Upper lobe of left lung (tissue), 6 donors: ENCODE measurements at regions not wholly inside any gene's neighbourhood (a gene's known extent, or its start where the extent isn't known, plus 50 kb on each side); places are given as distances from the start of the nearest gene placed in this dataset.

Experiments
- ATAC-seq, 2 donors: fragments of 200-7000 bp; cut with Tn5 transposase; one replicate each; pipeline ENCODE4 v1.9.1; 2022; ENCODE audit warnings: mild to moderate bottlenecking in 2 of 2, moderate library complexity in 2 of 2; ENCODE audit not compliant: low FRiP score in 2 of 2
- DNase-seq, 2 donors: peaks; one replicate each; pipeline ENCODE4 v3.0.0-alpha.2; 2019 to 2020
- H3K27ac ChIP-seq, 4 donors: fragments of 200-600 bp; sonication (generic); one replicate each; pipeline ENCODE4 v1.5.1; 2016 to 2019
- H3K27me3 ChIP-seq, 4 donors: fragments of 200-600 bp; sonication (generic); one replicate each; pipeline ENCODE4 v1.5.1; 2017 to 2019
- H3K36me3 ChIP-seq, 4 donors: fragments of 200-600 bp; sonication (generic); one replicate each; pipeline ENCODE4 v1.5.1; 2016 to 2019
- H3K4me1 ChIP-seq, 4 donors: fragments of 200-600 bp; sonication (generic); one replicate each; pipeline ENCODE4 v1.5.1; 2018 to 2019
- H3K4me3 ChIP-seq, 4 donors: fragments of 200-600 bp; sonication (generic); one replicate each; pipeline ENCODE4 v1.5.1; 2017 to 2019; ENCODE audit warnings: mild to moderate bottlenecking in 2 of 4, moderate library complexity in 1 of 4
- H3K9me3 ChIP-seq, 4 donors: fragments of 200-600 bp; sonication (generic); one replicate each; pipeline ENCODE4 v1.5.1; 2018 to 2019
- EP300 ChIP-seq, 4 donors: sonication (generic); formaldehyde crosslinking; IDR thresholded peaks; one replicate each; pipeline ENCODE4 v1.5.1; 2017; ENCODE audit warnings: antibody characterized with exemption in 4 of 4, control low read depth in 2 of 4
- POLR2A ChIP-seq, 4 donors: fragments of 450-650 bp; IDR thresholded peaks; one replicate each; pipeline ENCODE4 v1.5.1; 2016 to 2017; ENCODE audit warnings: antibody characterized with exemption in 4 of 4, mild to moderate bottlenecking in 2 of 4
- POLR2AphosphoS5 ChIP-seq, 2 donors: sonication (generic); formaldehyde crosslinking; IDR thresholded peaks; one replicate each; pipeline ENCODE4 v1.5.1; 2017; ENCODE audit warnings: antibody characterized with exemption in 2 of 2
- WGBS, 2 donors: methylation state at CpG; one replicate each; pipeline ENCODE4 v1.1.5; 2017 to 2018; 5-methylcytosine and 5-hydroxymethylcytosine counted together
- TF ChIP-seq, protein P1 (sequence below), 6 experiments: fragments of 450-650 bp in 4 of 6; fragments of 200-600 bp in 2 of 6; sonication (generic) in 2 of 6; IDR thresholded peaks; one replicate each; pipeline ENCODE4 v1.5.1; 2016 to 2019; ENCODE audit warnings: antibody characterized with exemption in 6 of 6
- donor health status: DM: no; HTN: no; CAD: no; lungs with moderate emphysema.
- donor health status: DM: no; HTN: yes; CAD: no; lungs with severe emphysema.

DNA sequence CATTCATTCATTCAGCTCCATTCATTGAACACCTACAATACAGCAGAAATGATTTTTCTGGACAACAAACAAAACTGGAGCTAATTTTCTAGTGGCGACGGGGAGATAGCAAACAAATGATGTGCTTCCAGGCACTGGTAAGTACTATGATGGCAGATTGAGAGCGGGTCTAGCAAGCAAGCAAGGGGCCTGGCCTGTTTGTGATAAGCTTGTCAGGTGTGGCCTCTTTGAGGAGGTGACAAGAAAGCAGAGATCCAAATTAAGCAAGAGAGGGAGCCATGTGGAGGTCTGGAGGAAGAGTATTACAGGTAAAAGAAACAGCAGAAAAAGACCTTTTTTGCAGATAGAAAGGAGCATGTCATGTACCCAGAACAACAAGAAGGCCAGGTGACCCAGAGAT, 216.1 kb upstream of the CPHXL start:
- Histone ChIP-seq H3K4me3 (no peak overlapping the region), H3K4me1 (no peaks in the 10 kb centered on the region), H3K27ac (no peak overlapping the region), H3K36me3 (no peaks in the 10 kb centered on the region), H3K27me3 (no peaks in the 10 kb centered on the region), H3K9me3 (peaks cover 0 to 3% (median 0%) of the 10 kb centered on the region in 4 donors)
- 77 to 79% methylated on average over 3 of the region's 3 CpGs for WGBS, 2 donors
- TF ChIP-seq EP300 (IDR thresholded peaks at IDR 0.05) (no peak), POLR2A (IDR thresholded peaks at IDR 0.05) (no peak), POLR2AphosphoS5 (IDR thresholded peaks at IDR 0.05) (no peak)
- TF ChIP-seq, protein P1, sequence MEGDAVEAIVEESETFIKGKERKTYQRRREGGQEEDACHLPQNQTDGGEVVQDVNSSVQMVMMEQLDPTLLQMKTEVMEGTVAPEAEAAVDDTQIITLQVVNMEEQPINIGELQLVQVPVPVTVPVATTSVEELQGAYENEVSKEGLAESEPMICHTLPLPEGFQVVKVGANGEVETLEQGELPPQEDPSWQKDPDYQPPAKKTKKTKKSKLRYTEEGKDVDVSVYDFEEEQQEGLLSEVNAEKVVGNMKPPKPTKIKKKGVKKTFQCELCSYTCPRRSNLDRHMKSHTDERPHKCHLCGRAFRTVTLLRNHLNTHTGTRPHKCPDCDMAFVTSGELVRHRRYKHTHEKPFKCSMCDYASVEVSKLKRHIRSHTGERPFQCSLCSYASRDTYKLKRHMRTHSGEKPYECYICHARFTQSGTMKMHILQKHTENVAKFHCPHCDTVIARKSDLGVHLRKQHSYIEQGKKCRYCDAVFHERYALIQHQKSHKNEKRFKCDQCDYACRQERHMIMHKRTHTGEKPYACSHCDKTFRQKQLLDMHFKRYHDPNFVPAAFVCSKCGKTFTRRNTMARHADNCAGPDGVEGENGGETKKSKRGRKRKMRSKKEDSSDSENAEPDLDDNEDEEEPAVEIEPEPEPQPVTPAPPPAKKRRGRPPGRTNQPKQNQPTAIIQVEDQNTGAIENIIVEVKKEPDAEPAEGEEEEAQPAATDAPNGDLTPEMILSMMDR (IDR thresholded peaks at IDR 0.05): no peak
- no peak for ATAC-seq
- no peak for DNase-seq

DNA sequence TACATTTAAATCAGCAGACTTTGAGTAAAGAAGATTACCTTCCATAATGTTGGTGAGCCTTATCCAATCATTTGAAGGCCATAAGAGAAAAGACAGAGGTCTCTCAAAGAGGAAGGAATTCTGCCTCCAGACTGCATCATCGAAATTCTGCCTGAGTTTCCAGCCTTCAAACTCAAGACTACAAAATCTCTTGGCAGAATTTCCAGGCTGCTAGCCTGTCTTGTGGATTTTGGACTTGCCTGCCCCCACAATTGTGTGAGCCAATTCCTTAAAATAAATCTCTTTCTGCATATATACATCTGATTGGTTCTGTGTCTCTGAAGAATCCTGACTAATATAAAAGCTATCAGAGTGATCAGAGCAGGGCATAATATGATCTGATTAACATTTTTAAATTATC, 216.6 kb upstream of the CPHXL start:
- WGBS, 2 donors: 20 to 68% methylated on average over 1 of the region's 1 CpG
- Histone ChIP-seq H3K27me3 (no peaks in the 10 kb centered on the region), H3K36me3 (no peaks in the 10 kb centered on the region), H3K27ac (no peak overlapping the region), H3K4me3 (no peak overlapping the region), H3K9me3 (peaks cover 0 to 3% (median 0%) of the 10 kb centered on the region in 4 donors), H3K4me1 (no peaks in the 10 kb centered on the region)
- DNase-seq (no peak), ATAC-seq (no peak)
- TF ChIP-seq, protein P1 (IDR thresholded peaks at IDR 0.05): no peak
- TF ChIP-seq EP300 (IDR thresholded peaks at IDR 0.05): no peak
- TF ChIP-seq POLR2A (IDR thresholded peaks at IDR 0.05): no peak
- TF ChIP-seq POLR2AphosphoS5 (IDR thresholded peaks at IDR 0.05): no peak

- DNase-seq (no peak), ATAC-seq (no peak)
- H3K9me3 ChIP-seq: peaks cover 0 to 3% (median 0%) of the 10 kb centered on the region in 4 donors
- H3K36me3 ChIP-seq: no peaks in the 10 kb centered on the region
- no peak overlapping the region for H3K4me3 ChIP-seq
- H3K4me1 ChIP-seq: no peaks in the 10 kb centered on the region
- H3K27me3 ChIP-seq: no peaks in the 10 kb centered on the region
- TF ChIP-seq, protein P1 (IDR thresholded peaks at IDR 0.05): no peak
- TF ChIP-seq POLR2A (IDR thresholded peaks at IDR 0.05): no peak
- no peak for TF ChIP-seq POLR2AphosphoS5 (IDR thresholded peaks at IDR 0.05)
- TF ChIP-seq EP300 (IDR thresholded peaks at IDR 0.05): no peak
- WGBS, 2 donors: 69 to 75% methylated on average over 6 of the region's 6 CpGs
- no peak overlapping the region for H3K27ac ChIP-seq
Measured at GRCh38 chr16:75943705-75944514, 217.6 kb upstream of the CPHXL start.

DNA sequence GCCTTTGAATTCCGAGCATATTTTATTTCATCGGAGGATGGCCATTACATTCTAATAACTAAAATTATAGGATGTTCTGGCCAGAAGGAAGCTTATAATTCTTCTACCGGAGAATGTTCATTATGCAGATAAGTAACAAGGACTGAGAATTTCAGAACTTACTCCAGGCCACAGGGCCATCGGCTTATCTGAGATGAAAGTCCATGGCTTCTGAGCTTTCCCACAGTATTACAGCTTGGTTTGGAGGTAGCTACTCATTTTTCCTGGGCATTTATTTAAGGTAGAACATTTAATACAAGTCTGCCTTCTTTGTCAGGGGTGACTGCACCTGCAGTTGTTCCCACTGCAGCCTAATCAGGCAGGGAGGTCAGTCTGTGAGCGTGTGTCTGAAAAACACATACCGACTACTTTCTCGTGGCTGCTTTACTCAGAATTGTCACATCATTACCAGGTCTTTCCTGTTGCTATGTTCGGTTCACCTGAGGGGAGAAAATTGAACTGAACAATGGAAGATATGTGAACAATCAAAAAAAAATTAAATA, 219.7 kb upstream of the CPHXL start:
- no peaks in the 10 kb centered on the region for H3K9me3 ChIP-seq
- ATAC-seq (no peak), DNase-seq (no peak)
- H3K27me3 ChIP-seq: no peaks in the 10 kb centered on the region
- no peaks in the 10 kb centered on the region for H3K36me3 ChIP-seq
- no peak overlapping the region for H3K4me3 ChIP-seq
- TF ChIP-seq POLR2AphosphoS5 (IDR thresholded peaks at IDR 0.05) (no peak), EP300 (IDR thresholded peaks at IDR 0.05) (no peak), POLR2A (IDR thresholded peaks at IDR 0.05) (no peak)
- TF ChIP-seq, protein P1 (IDR thresholded peaks at IDR 0.05): no peak
- H3K27ac ChIP-seq: no peak overlapping the region
- no peaks in the 10 kb centered on the region for H3K4me1 ChIP-seq
- 80 to 82% methylated on average over 8 of the region's 8 CpGs for WGBS, 2 donors
